Stimulated activated CD8-positive, alpha-beta memory T cell treated with anti-CD3 and anti-CD28 coated beads, Interleukin-15, amount 100 ng/mL, for 24 hours (primary cell): ENCODE measurements at regions not wholly inside any gene's neighbourhood (a gene's known extent, or its start where the extent isn't known, plus 50 kb on each side); places are given as distances from the start of the nearest gene placed in this dataset.

Experiments used
- DNase-seq: peaks from one replicate; pipeline ENCODE4 v3.0.0-alpha.2; 2020; ENCODE audit warnings: low read depth

DNA sequence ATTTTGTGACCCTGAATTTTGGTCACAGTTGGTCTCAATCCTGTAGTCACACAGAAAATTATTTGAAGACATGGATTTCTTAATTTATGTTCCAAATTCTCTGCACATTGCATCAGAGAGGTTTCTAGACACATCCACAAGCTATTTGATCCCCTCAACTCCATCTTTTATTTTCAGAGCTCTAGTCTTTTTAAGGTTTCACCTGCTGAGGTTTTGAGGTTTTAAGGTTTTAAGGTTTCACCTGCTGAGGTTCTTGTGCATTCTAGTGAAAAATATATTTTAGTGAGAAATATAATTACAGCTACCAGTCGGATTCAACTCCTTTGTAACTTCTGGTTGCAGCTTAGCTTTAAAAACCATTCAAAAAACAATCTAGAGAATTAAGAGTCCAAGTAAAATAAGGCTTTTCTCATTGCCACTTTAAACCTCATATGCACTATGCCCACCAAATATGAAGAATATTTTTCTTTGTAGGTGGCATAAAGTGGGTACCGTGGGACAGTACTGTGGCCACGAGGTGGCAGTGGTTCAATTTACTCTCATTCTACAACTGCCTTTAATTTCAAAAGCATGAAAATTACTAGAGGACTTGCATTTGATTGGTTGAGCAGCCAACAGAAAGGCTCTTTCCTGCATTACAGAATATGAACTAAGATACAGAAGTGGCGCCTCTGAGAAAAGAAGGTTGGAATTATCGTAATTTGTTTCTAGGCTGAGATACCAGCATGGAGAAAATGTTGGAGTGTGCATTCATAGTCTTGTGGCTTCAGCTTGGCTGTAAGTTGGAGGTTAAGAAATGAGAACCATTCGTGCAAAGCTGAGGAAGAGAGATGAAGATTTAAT is 366.5 kb upstream of the OR4E1 start:
- DNase-seq: no peak

DNA sequence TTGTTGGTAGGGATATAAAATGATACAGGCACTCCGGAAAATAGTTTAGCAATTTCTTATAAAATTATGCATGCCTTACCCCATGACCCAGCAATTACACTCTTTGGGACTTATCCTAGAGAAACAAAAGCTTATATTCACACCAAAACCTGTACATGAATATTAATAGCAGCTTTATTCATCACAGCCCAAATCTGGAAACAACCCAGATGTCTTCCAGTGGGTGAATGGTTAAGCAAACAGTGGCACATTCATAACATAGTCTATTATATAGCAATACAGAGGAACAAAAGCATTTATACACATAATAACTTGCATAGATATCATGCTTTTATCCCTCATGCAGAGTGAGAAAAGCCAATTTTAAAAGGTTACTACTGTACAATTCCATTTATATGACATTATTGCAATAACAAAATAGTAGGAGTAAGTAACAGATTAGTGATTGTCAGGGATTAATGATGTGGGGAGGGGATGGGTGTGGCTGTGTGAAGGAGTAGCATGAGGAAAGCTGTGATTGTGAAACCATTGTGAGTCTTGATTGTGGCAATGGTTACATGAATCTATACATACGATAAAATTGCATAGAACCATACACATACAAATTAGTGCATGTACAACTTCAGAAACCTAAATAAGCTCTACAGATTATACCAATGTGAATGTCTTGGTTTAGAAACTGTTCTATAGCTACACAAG is 363.1 kb upstream of the OR4E1 start:
- DNase-seq: no peak

- DNase-seq: no peak
These were observed 352.9 kb upstream of the OR4E1 start for GRCh38 chr14:22026527-22026926.

DNA sequence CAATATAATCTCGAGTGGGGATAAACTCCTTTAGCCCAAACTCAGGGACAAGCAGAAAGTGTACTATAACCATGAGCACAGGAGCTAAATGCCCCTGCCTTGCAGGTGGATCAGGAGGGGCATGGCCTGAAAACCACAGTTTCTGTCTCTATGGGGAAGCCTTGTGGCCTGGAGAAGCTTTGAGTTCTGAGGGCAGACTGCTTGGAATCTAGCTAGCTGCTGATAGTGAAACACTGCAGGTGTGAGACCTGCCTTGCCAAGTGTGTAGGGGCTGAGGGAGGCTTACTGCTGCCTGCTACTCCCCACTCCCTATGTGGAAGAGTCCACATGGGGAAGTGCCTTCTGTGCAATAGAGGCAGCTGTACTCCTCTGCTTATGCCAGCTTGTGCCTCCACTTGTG is 352.3 kb upstream of the OR4E1 start:
- no peak for DNase-seq

DNA sequence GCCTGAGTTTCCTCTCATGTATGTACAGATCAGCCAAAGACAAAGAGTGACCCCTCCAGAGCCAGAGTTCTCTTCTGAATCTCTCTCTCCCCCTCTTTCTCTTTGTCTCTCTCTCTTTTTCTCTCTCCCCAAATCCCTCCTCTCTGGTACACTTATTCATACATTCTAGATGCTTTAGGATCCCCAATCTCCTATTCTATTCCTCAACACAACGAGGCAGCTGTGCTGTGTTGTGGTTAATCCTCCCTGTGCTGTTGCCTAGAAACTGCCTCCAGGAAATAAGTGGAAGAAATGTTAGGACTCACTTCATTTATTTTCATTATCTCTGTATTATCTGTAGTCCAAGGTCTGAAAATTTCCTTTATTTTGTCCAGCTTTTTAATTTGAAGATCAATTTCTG is 350.5 kb upstream of the OR4E1 start:
- DNase-seq: no peak

GRCh38 chr14:22018890-22019289 is 345.3 kb upstream of the OR4E1 start:
- DNase-seq: no peak

DNA sequence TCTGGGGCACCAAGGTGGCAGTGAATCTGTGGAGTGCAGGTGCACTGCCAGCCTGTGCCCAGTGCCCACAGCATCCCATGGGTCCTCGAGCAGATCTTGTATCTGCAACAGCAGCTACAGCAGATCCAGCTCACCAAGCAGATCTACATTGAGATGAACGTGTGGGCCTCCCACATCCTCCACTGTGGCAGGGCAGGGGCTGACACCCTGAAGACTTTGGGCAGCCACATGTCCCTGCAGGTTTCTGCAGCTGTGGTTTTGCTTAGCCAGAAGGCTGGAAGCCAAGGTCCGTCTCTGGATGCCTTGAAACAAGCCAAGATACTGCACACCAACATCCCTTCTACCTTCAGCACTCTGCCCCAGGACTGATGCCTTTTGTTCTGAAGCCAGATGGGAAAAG is 338.8 kb upstream of the OR4E1 start:
- DNase-seq: no peak

DNA sequence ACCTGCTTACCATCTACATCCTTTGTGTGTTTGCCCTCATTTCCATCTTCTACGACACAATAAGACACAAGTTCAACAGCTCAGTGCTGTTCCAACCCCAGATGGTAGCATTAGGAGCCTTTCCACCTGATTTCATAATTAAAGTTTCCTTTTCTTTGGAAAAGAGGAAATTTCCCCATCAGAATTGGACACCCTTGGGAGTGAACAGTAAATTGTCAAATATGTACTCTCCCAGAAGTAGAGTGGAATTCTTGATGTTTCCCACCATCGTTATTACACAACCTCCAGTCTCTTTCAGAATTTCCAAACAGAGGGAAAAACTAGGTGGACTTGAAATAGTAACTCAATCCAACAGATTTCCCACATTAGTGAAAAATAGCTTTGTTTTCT is 337.6 kb upstream of the OR4E1 start:
- no peak for DNase-seq

- no peak for DNase-seq
These were observed 337.1 kb upstream of the OR4E1 start for GRCh38 chr14:22010545-22011252.

- DNase-seq: no peak
These were observed 335.1 kb upstream of the OR4E1 start for GRCh38 chr14:22008766-22009165.

DNA sequence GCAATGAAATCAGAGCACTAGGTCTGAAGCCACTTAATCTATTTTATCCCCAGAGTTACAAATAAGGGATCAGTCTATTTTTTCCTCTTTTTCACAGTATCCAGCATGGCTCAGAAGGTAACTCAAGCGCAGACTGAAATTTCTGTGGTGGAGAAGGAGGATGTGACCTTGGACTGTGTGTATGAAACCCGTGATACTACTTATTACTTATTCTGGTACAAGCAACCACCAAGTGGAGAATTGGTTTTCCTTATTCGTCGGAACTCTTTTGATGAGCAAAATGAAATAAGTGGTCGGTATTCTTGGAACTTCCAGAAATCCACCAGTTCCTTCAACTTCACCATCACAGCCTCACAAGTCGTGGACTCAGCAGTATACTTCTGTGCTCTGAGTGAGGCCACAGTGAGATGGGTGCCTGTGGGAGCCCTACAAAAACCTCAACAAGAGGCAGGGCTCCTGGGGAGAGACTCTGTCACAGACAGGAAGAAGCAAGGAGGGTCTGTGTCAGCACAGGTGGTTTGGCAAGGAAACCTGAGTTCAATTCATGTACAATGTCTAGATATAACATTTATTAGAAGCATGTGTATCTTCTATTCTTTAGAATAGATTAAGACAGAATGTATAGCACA is 334.3 kb upstream of the OR4E1 start:
- DNase-seq: no peak

GRCh38 chr14:22007363-22007762 is 333.7 kb upstream of the OR4E1 start:
- no peak for DNase-seq

DNA sequence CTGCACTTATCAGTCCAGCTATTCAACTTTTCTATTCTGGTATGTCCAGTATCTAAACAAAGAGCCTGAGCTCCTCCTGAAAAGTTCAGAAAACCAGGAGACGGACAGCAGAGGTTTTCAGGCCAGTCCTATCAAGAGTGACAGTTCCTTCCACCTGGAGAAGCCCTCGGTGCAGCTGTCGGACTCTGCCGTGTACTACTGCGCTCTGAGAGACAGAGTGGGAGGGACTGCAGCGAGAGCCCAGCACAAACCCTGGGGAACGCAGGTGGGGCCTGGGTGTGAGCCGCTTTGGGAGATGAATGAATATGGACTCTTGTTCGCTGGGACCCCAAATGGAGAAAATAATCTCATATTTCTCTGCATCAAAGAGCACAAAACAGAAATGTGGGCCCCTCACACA is 329.8 kb upstream of the OR4E1 start:
- no peak for DNase-seq

DNA sequence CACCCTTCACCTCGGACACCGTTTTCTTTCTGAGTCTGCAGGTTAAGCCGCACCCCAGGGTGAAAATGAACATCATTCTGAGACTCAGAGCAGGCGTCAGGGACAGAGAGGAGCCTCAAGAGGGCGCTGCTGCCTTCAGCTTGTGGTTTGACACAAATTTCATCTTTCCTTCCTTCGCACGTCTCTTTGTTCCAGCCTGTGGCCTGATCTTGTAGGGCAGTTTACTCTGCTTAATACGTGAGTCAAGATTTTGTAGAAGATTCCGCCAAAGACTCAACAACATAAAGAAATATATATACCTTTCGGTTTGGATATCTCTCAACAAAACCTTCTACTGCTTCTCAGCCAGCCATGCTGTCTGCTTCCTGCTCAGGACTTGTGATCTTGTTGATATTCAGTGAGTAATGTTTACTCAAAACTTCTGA is 329.3 kb upstream of the OR4E1 start:
- peak; percentile 17 for DNase-seq

GRCh38 chr14:21999402-21999801 is 325.8 kb upstream of the OR4E1 start:
- DNase-seq: no peak

GRCh38 chr14:21997300-21997699 is 323.7 kb upstream of the OR4E1 start:
- DNase-seq: no peak

- DNase-seq: no peak
These were observed 321.7 kb upstream of the OR4E1 start for GRCh38 chr14:21995332-21995731.

GRCh38 chr14:21993837-21994236 is 320.2 kb upstream of the OR4E1 start:
- no peak for DNase-seq

- no peak for DNase-seq
These were observed 319.5 kb upstream of the OR4E1 start for GRCh38 chr14:21993070-21993469.

DNA sequence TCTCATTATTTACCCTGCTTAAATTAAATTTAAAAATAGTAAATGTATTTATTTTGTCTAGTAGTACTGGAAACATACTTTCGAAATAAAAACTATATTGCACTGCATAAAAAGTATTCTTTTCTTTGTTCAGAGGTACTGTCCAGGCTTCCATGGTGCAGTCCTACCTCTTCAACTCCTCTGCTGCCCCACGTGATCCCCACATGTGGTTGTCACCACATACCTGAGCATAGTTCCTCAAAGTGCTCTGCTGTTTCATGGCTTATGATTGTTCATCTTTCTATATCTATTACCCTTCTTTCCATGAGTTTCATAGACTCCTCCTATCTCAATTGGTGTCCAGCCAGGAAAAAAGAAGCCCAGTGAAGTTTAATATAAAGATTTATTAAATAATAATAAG is 317.5 kb upstream of the OR4E1 start:
- no peak for DNase-seq

GRCh38 chr14:21990116-21990515 is 316.5 kb upstream of the OR4E1 start:
- no peak for DNase-seq

- no peak for DNase-seq
These were observed 315.5 kb upstream of the OR4E1 start for GRCh38 chr14:21989090-21989489.

GRCh38 chr14:21988413-21988812 is 314.8 kb upstream of the OR4E1 start:
- DNase-seq: no peak
